H1 (cell line): ENCODE measurements at regions not wholly inside any gene's neighbourhood (a gene's known extent, or its start where the extent isn't known, plus 50 kb on each side); places are given as distances from the start of the nearest gene placed in this dataset.
"Not testable (repeated sequence)": the region's sequence is repeated elsewhere in the genome, so short reads cannot be mapped to it uniquely, and the experiment has no call there.

ENCODE experiments used
- BRCA1 ChIP-seq: IDR thresholded peaks from 2 replicates; pipeline ENCODE4 v1.6.1; 2012; ENCODE audit warnings: low read depth, low read length, improper control_type of control experiment
- MAX ChIP-seq: IDR thresholded peaks from 2 replicates; pipeline ENCODE4 v1.6.1; 2012; ENCODE audit warnings: inconsistent platforms
- POLR2A ChIP-seq, 2 experiments: IDR thresholded peaks; 1 replicate in 1 of 2; 2 replicates in 1 of 2; pipeline ENCODE4 v1.6.1; 2011; ENCODE audit warnings: low read depth in 2 of 2, low read length in 2 of 2, mild to moderate bottlenecking in 2 of 2; ENCODE audit errors: control extremely low read depth in 1 of 2
- TEAD4 ChIP-seq: IDR thresholded peaks from 2 replicates; pipeline ENCODE4 v1.6.1; 2012; ENCODE audit warnings: low read depth, low read length, inconsistent platforms, mixed read lengths

DNA sequence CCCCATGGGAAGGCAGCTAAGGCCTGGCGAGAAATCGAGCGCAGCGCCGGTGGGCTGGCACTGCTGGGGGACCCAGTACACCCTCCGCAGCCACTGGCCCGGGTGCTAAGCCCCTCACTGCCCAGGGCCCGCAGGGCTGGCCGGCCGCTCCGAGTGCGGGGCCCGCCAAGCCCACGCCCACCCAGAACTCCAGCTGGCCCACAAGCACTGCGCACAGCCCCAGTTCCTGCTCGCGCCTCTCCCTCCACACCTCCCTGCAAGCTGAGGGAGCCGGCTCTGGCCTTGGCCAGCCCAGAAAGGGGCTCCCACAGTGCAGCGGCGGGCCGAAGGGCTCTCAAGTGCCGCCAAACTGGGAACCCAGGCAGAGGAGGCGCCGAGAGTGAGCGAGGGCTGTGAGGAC, 253.0 kb upstream of the PDE3A start:
- not testable (repeated sequence) for TF ChIP-seq POLR2A (IDR thresholded peaks at IDR 0.05; ENCODE audit: control extremely low read depth in 1 of 2, low read depth in 2 of 2, low read length in 2 of 2); MAX; BRCA1; TEAD4
